NCI-H187 (cell line): ENCODE measurements at regions not wholly inside any gene's neighbourhood (a gene's known extent, or its start where the extent isn't known, plus 50 kb on each side); places are given as distances from the start of the nearest gene placed in this dataset.
A peak's percentile ranks its signal among the peaks of the same experiment; 100 is the strongest.
"Not testable (repeated sequence)": the region's sequence is repeated elsewhere in the genome, so short reads cannot be mapped to it uniquely, and the experiment has no call there.

Experiments
- DNase-seq, 2 experiments: peaks; one replicate each; lab custom pipeline; 2025; lab: John Stamatoyannopoulos, UW

GRCh38 chr5:36478646-36479317 is 127.6 kb upstream of the SLC1A3 start:
- DNase-seq, result no peak

- no peak for DNase-seq
Observed at GRCh38 chr5:36481454-36482120, 124.8 kb upstream of the SLC1A3 start.

- no peak for DNase-seq
Observed at GRCh38 chr5:36482812-36483211, 123.6 kb upstream of the SLC1A3 start.

GRCh38 chr5:36489505-36489904 is 116.9 kb upstream of the SLC1A3 start:
- DNase-seq, result no peak

GRCh38 chr5:36491856-36492255 is 114.5 kb upstream of the SLC1A3 start:
- no peak for DNase-seq

GRCh38 chr5:36492984-36493654 is 113.3 kb upstream of the SLC1A3 start:
- no peak for DNase-seq

GRCh38 chr5:36494028-36494427 is 112.4 kb upstream of the SLC1A3 start:
- no peak for DNase-seq

- no peak for DNase-seq
Observed at GRCh38 chr5:36494841-36495601, 111.4 kb upstream of the SLC1A3 start.

GRCh38 chr5:36495611-36496010 is 110.8 kb upstream of the SLC1A3 start:
- no peak for DNase-seq

GRCh38 chr5:36496471-36496870 is 109.9 kb upstream of the SLC1A3 start:
- DNase-seq, result no peak

GRCh38 chr5:36502608-36503007 is 103.8 kb upstream of the SLC1A3 start:
- no peak for DNase-seq

- DNase-seq, result no peak
Observed at GRCh38 chr5:36505021-36505420, 101.4 kb upstream of the SLC1A3 start.

GRCh38 chr5:36507332-36507952 is 99.0 kb upstream of the SLC1A3 start:
- DNase-seq, result peak in 1 of 2 experiments; percentile 4

GRCh38 chr5:36508331-36508730 is 98.1 kb upstream of the SLC1A3 start:
- not testable (repeated sequence) for DNase-seq

GRCh38 chr5:36513647-36514046 is 92.8 kb upstream of the SLC1A3 start:
- not testable (repeated sequence) for DNase-seq

- no peak for DNase-seq
Observed at GRCh38 chr5:36519881-36520280, 86.5 kb upstream of the SLC1A3 start.

- DNase-seq, result no peak
Observed at GRCh38 chr5:36521219-36521618, 85.2 kb upstream of the SLC1A3 start.

GRCh38 chr5:36521838-36522745 is 84.3 kb upstream of the SLC1A3 start:
- no peak for DNase-seq

GRCh38 chr5:36522746-36523065 is 83.7 kb upstream of the SLC1A3 start:
- DNase-seq, result no peak

GRCh38 chr5:36523450-36523849 is 83.0 kb upstream of the SLC1A3 start:
- DNase-seq, result no peak

GRCh38 chr5:36523926-36524325 is 82.5 kb upstream of the SLC1A3 start:
- DNase-seq, result no peak
